ENCODE measurements at regions not wholly inside any gene's neighbourhood (a gene's known extent, or its start where the extent isn't known, plus 50 kb on each side); places are given as distances from the start of the nearest gene placed in this dataset.

DNA sequence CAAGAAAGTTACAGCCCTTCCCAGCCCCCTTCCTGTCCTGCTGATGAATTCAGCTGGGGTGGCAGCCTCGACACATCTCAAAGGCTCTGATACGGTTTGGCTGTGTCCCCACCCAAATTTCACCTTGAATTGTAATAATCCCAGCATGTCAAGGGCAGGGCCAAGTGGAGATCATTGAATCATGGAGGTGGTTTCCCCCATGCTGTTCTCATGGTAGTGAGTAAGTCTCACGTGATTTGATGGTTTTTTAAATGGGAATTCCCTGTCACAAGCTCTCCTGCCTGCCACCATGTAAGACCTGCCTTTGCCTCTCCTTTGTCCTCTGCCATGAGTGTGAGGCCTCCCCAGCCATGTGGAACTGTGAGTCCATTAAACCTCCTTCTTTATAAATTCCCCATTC, 163.2 kb upstream of the FOXF1 start:
- in situ Hi-C loops (cut with MboI), result loop anchor here (25.0 kb wide), 1 partner anchor 535 kb away; no protein-coding TSS in a partner anchor
- Histone ChIP-seq H3K4me1 (ENCODE audit: control insufficient read depth, insufficient read depth, low read length) (no peaks in the 10 kb centered on the region), H3K36me3 (ENCODE audit: control insufficient read depth in 2 of 2, insufficient read depth in 2 of 2, low read length in 1 of 2) (no peaks in the 10 kb centered on the region), H3K27me3 (replicated peaks in 1 of 2; ENCODE audit: control insufficient read depth in 2 of 2, insufficient read depth in 2 of 2, low read length in 1 of 2) (peaks cover 6 to 7% of the 10 kb centered on the region in 2 experiments), H4K20me1 (ENCODE audit: control insufficient read depth, insufficient read depth) (no peaks in the 10 kb centered on the region; the same call in 1 of the 2 replicates), H3K4me3 (no peak overlapping the region), H3K27ac (ENCODE audit: control insufficient read depth, insufficient read depth) (no peak overlapping the region), H2AFZ (ENCODE audit: control insufficient read depth, low read depth, low read length) (no peak overlapping the region), H3K4me2 (ENCODE audit: control insufficient read depth, insufficient read depth) (no peak overlapping the region), H3K79me2 (ENCODE audit: control insufficient read depth, insufficient read depth, low read length) (no peaks in the 10 kb centered on the region), H3K9me3 (replicated peaks; ENCODE audit: control insufficient read depth, insufficient read depth, low read length) (no peaks in the 10 kb centered on the region), H3K9ac (ENCODE audit: control insufficient read depth, insufficient read depth, low read length) (no peak overlapping the region)
- 0% methylated on average over 3 of the region's 3 CpGs for WGBS (ENCODE audit: insufficient coverage, insufficient replicate concordance, low lambda C conversion rate, missing lambda C conversion rate)
- no TSS peak for BruUV-seq (replicated peaks)
- DNase-seq (ENCODE audit: low read depth, low spot score) (no peak), FAIRE-seq (no peak), ATAC-seq (no peak)
- POLR2A ChIA-PET, result no interaction called here
- TF ChIP-seq, protein P1, sequence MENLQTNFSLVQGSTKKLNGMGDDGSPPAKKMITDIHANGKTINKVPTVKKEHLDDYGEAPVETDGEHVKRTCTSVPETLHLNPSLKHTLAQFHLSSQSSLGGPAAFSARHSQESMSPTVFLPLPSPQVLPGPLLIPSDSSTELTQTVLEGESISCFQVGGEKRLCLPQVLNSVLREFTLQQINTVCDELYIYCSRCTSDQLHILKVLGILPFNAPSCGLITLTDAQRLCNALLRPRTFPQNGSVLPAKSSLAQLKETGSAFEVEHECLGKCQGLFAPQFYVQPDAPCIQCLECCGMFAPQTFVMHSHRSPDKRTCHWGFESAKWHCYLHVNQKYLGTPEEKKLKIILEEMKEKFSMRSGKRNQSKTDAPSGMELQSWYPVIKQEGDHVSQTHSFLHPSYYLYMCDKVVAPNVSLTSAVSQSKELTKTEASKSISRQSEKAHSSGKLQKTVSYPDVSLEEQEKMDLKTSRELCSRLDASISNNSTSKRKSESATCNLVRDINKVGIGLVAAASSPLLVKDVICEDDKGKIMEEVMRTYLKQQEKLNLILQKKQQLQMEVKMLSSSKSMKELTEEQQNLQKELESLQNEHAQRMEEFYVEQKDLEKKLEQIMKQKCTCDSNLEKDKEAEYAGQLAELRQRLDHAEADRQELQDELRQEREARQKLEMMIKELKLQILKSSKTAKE (IDR thresholded peaks at IDR 0.05; ENCODE audit: low read depth, poor library complexity, severe bottlenecking), result no peak
- TF ChIP-seq, protein P2, sequence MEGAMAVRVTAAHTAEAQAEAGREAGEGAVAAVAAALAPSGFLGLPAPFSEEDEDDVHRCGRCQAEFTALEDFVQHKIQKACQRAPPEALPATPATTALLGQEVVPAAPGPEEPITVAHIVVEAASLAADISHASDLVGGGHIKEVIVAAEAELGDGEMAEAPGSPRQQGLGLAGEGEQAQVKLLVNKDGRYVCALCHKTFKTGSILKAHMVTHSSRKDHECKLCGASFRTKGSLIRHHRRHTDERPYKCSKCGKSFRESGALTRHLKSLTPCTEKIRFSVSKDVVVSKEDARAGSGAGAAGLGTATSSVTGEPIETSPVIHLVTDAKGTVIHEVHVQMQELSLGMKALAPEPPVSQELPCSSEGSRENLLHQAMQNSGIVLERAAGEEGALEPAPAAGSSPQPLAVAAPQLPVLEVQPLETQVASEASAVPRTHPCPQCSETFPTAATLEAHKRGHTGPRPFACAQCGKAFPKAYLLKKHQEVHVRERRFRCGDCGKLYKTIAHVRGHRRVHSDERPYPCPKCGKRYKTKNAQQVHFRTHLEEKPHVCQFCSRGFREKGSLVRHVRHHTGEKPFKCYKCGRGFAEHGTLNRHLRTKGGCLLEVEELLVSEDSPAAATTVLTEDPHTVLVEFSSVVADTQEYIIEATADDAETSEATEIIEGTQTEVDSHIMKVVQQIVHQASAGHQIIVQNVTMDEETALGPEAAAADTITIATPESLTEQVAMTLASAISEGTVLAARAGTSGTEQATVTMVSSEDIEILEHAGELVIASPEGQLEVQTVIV (IDR thresholded peaks at IDR 0.05; ENCODE audit: borderline replicate concordance, partially characterized antibody), result no peak
- TF ChIP-seq, protein P3, sequence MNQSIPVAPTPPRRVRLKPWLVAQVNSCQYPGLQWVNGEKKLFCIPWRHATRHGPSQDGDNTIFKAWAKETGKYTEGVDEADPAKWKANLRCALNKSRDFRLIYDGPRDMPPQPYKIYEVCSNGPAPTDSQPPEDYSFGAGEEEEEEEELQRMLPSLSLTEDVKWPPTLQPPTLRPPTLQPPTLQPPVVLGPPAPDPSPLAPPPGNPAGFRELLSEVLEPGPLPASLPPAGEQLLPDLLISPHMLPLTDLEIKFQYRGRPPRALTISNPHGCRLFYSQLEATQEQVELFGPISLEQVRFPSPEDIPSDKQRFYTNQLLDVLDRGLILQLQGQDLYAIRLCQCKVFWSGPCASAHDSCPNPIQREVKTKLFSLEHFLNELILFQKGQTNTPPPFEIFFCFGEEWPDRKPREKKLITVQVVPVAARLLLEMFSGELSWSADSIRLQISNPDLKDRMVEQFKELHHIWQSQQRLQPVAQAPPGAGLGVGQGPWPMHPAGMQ (IDR thresholded peaks at IDR 0.05; ENCODE audit: borderline replicate concordance), result no peak
- TF ChIP-seq RB1 (IDR thresholded peaks at IDR 0.05; ENCODE audit: borderline replicate concordance), result no peak
- TF ChIP-seq EP300 (IDR thresholded peaks at IDR 0.05; ENCODE audit: borderline replicate concordance in 1 of 2, control insufficient read depth in 1 of 2, low read depth in 2 of 2, low read length in 2 of 2), result no peak
- CTCF ChIA-PET, result no interaction called here
- intact Hi-C loops (cut with micrococcal nuclease; ENCODE audit: unreplicated experiment), result no loop called here
- RAD21 ChIA-PET (ENCODE audit: unreplicated experiment), result interaction anchor here (0.6 kb wide), 1 partner anchor 1927 kb away, joined by 3 read pairs; no protein-coding TSS in a partner anchor
- SMC1A ChIA-PET (ENCODE audit: uncharacterized antibody, unreplicated experiment), result no interaction called here

Measured in GM12878 (cell line).